HEK293 (cell line): ENCODE measurements at regions not wholly inside any gene's neighbourhood (a gene's known extent, or its start where the extent isn't known, plus 50 kb on each side); places are given as distances from the start of the nearest gene placed in this dataset.

Source experiments
- CTCF ChIA-PET: fragments of 350-600 bp; formaldehyde crosslinking; extraction: SDS; loops from one replicate; lab custom pipeline; 2021; ENCODE audit warnings: antibody characterized with exemption; lab: Yijun Ruan, JAX
- POLR2A ChIA-PET: fragments of 300-600 bp; formaldehyde crosslinking; extraction: SDS; loops from one replicate; lab custom pipeline; 2020; ENCODE audit warnings: antibody characterized with exemption, inconsistent platforms; lab: Yijun Ruan, JAX
- H3K27ac ChIP-seq: fragments of 200-500 bp; sonication (Bioruptor generic); 2 replicates; pipeline ENCODE4 v1.5.1; 2014; ENCODE audit warnings: low read depth, low read length, control low read depth, inconsistent platforms; ENCODE audit errors: extremely low read depth
- H3K36me3 ChIP-seq, 2 experiments: fragments of 200-500 bp in 1 of 2; sonication (Bioruptor generic) in 1 of 2; 1 replicate in 1 of 2; 2 replicates in 1 of 2; pipeline ENCODE4 v1.5.1; 2014 to 2017; ENCODE audit warnings: inconsistent platforms in 2 of 2, low read length in 2 of 2; ENCODE audit not compliant: control insufficient read depth in 2 of 2, insufficient read depth in 1 of 2
- H3K4me1 ChIP-seq: fragments of 200-500 bp; sonication (Bioruptor generic); 2 replicates; pipeline ENCODE4 v1.5.1; 2014; ENCODE audit warnings: mild to moderate bottlenecking, low read length, inconsistent platforms; ENCODE audit not compliant: control insufficient read depth, insufficient read depth
- H3K4me3 ChIP-seq: 2 replicates; pipeline ENCODE4 v1.5.1; 2011; ENCODE audit warnings: low read depth, mild to moderate bottlenecking, control low read depth, low read length, moderate library complexity
- H3K9me3 ChIP-seq: fragments of 200-500 bp; sonication (Bioruptor generic); 2 replicates; pipeline ENCODE4 v1.5.1; 2014; ENCODE audit warnings: low read depth, low read length, inconsistent platforms; ENCODE audit not compliant: control insufficient read depth, insufficient read depth
- IKZF3 ChIP-seq: fragments of 450-650 bp; IDR thresholded peaks from 2 replicates; pipeline ENCODE4 v1.5.0; 2018; ENCODE audit warnings: missing biosample characterization, mild to moderate bottlenecking, missing genetic modification characterization, moderate library complexity
- MYNN ChIP-seq: fragments of 450-650 bp; formaldehyde crosslinking; IDR thresholded peaks from 2 replicates; pipeline ENCODE4 v1.5.1; 2016; ENCODE audit warnings: missing biosample characterization, missing genetic modification characterization, borderline replicate concordance
- TCF7L2 ChIP-seq: IDR thresholded peaks from 2 replicates; pipeline ENCODE4 v1.6.1; 2011; ENCODE audit warnings: low read depth, mild to moderate bottlenecking, inconsistent platforms, low read length, moderate library complexity, borderline replicate concordance
- ZBTB1 ChIP-seq: fragments of 450-650 bp; formaldehyde crosslinking; IDR thresholded peaks from 2 replicates; pipeline ENCODE4 v1.5.1; 2016; ENCODE audit warnings: missing biosample characterization, missing genetic modification characterization
- ZBTB17 ChIP-seq: fragments of 450-650 bp; formaldehyde crosslinking; IDR thresholded peaks from 2 replicates; pipeline ENCODE4 v1.5.1; 2016; ENCODE audit warnings: missing biosample characterization, missing genetic modification characterization
- ZBTB21 ChIP-seq: fragments of 450-650 bp; formaldehyde crosslinking; IDR thresholded peaks from 2 replicates; pipeline ENCODE4 v1.5.1; 2017; ENCODE audit warnings: missing biosample characterization, missing genetic modification characterization
- ZFP3 ChIP-seq: fragments of 450-650 bp; formaldehyde crosslinking; IDR thresholded peaks from 2 replicates; pipeline ENCODE4 v1.5.1; 2016; ENCODE audit warnings: low read depth, missing biosample characterization, missing genetic modification characterization
- ZIC2 ChIP-seq: fragments of 450-650 bp; formaldehyde crosslinking; IDR thresholded peaks from 2 replicates; pipeline ENCODE4 v1.5.1; 2016; ENCODE audit warnings: missing biosample characterization, missing genetic modification characterization
- ZNF112 ChIP-seq: fragments of 450-650 bp; formaldehyde crosslinking; IDR thresholded peaks from 2 replicates; pipeline ENCODE4 v1.5.0; 2017; ENCODE audit warnings: missing biosample characterization, missing genetic modification characterization
- ZNF114 ChIP-seq: fragments of 450-650 bp; formaldehyde crosslinking; IDR thresholded peaks from 2 replicates; pipeline ENCODE4 v1.5.0; 2017; ENCODE audit warnings: missing biosample characterization, missing genetic modification characterization
- ZNF16 ChIP-seq: fragments of 450-650 bp; formaldehyde crosslinking; IDR thresholded peaks from 2 replicates; pipeline ENCODE4 v1.5.1; 2016; ENCODE audit warnings: low read depth, missing biosample characterization, missing genetic modification characterization
- ZNF19 ChIP-seq: fragments of 450-650 bp; formaldehyde crosslinking; IDR thresholded peaks from 2 replicates; pipeline ENCODE4; 2016; ENCODE audit warnings: missing biosample characterization, missing genetic modification characterization, low read depth
- ZNF221 ChIP-seq: fragments of 450-650 bp; formaldehyde crosslinking; IDR thresholded peaks from 2 replicates; pipeline ENCODE4 v1.5.1; 2017; ENCODE audit warnings: missing biosample characterization, missing genetic modification characterization, borderline replicate concordance
- ZNF24 ChIP-seq: fragments of 450-650 bp; formaldehyde crosslinking; IDR thresholded peaks from 2 replicates; pipeline ENCODE4 v1.5.1; 2016; ENCODE audit warnings: missing biosample characterization, missing genetic modification characterization
- ZNF248 ChIP-seq: fragments of 450-650 bp; formaldehyde crosslinking; IDR thresholded peaks from 2 replicates; pipeline ENCODE4 v1.5.1; 2017; ENCODE audit warnings: missing biosample characterization, missing genetic modification characterization
- ZNF366 ChIP-seq: fragments of 450-650 bp; formaldehyde crosslinking; conservative IDR thresholded peaks from 2 replicates; pipeline ENCODE4 v1.5.1; 2016; ENCODE audit warnings: missing biosample characterization, missing genetic modification characterization
- ZNF571 ChIP-seq: fragments of 450-650 bp; formaldehyde crosslinking; IDR thresholded peaks from 2 replicates; pipeline ENCODE4 v1.5.0; 2017; ENCODE audit warnings: missing biosample characterization, missing genetic modification characterization
- ZNF626 ChIP-seq: fragments of 450-650 bp; sonication (Bioruptor Pico); formaldehyde crosslinking; IDR thresholded peaks from 2 replicates; pipeline ENCODE4 v1.5.1; 2018; ENCODE audit warnings: missing biosample characterization, missing genetic modification characterization, inconsistent platforms
- ZNF660 ChIP-seq: fragments of 450-650 bp; IDR thresholded peaks from 2 replicates; pipeline ENCODE4 v1.5.1; 2018; ENCODE audit warnings: missing biosample characterization, mild to moderate bottlenecking, missing genetic modification characterization
- ZNF776 ChIP-seq: fragments of 450-650 bp; formaldehyde crosslinking; IDR thresholded peaks from 2 replicates; pipeline ENCODE4 v1.5.0; 2017; ENCODE audit warnings: missing biosample characterization, missing genetic modification characterization, borderline replicate concordance
- TF ChIP-seq, protein P1 (sequence below): fragments of 450-650 bp; formaldehyde crosslinking; IDR thresholded peaks from 2 replicates; pipeline ENCODE4 v1.5.1; 2016; ENCODE audit warnings: missing biosample characterization, missing genetic modification characterization
- TF ChIP-seq, protein P2 (sequence below): fragments of 450-650 bp; formaldehyde crosslinking; IDR thresholded peaks from 2 replicates; pipeline ENCODE4 v1.5.1; 2016; ENCODE audit warnings: missing biosample characterization, missing genetic modification characterization
- TF ChIP-seq, protein P3 (sequence below): fragments of 450-650 bp; IDR thresholded peaks from 2 replicates; pipeline ENCODE4 v1.5.1; 2018; ENCODE audit warnings: missing biosample characterization, mild to moderate bottlenecking, missing genetic modification characterization
- TF ChIP-seq, protein P4 (sequence below): fragments of 450-650 bp; formaldehyde crosslinking; IDR thresholded peaks from 2 replicates; pipeline ENCODE4 v1.5.1; 2017; ENCODE audit warnings: missing biosample characterization, missing genetic modification characterization

DNA sequence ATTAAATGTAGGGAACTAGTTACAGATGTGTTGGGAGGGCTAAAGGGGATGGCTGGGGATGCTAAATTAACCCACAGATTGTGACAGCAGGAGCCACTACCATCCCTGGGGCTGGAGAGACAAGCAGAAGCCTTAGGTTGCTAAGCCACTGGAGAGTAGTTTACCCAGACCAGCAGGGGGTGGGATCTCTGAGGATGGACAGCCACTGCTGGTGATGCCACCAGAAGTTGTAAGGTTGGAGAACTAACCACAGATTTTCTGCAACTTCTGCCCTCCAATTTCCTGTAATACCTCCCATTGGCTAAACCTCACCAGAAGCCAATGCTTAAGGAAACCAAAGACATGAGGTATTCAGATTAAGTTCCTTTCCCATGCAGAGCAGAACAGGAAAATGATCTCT, 139.6 kb upstream of the NOX3 start:
- Histone ChIP-seq H3K4me3 (no peak overlapping the region), H3K27ac (no peak overlapping the region), H3K36me3 (no peaks in the 10 kb centered on the region), H3K9me3 (no peaks in the 10 kb centered on the region), H3K4me1 (no peaks in the 10 kb centered on the region)
- CTCF ChIA-PET = no interaction called here
- TF ChIP-seq, protein P1, sequence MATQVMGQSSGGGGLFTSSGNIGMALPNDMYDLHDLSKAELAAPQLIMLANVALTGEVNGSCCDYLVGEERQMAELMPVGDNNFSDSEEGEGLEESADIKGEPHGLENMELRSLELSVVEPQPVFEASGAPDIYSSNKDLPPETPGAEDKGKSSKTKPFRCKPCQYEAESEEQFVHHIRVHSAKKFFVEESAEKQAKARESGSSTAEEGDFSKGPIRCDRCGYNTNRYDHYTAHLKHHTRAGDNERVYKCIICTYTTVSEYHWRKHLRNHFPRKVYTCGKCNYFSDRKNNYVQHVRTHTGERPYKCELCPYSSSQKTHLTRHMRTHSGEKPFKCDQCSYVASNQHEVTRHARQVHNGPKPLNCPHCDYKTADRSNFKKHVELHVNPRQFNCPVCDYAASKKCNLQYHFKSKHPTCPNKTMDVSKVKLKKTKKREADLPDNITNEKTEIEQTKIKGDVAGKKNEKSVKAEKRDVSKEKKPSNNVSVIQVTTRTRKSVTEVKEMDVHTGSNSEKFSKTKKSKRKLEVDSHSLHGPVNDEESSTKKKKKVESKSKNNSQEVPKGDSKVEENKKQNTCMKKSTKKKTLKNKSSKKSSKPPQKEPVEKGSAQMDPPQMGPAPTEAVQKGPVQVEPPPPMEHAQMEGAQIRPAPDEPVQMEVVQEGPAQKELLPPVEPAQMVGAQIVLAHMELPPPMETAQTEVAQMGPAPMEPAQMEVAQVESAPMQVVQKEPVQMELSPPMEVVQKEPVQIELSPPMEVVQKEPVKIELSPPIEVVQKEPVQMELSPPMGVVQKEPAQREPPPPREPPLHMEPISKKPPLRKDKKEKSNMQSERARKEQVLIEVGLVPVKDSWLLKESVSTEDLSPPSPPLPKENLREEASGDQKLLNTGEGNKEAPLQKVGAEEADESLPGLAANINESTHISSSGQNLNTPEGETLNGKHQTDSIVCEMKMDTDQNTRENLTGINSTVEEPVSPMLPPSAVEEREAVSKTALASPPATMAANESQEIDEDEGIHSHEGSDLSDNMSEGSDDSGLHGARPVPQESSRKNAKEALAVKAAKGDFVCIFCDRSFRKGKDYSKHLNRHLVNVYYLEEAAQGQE = no peak
- TF ChIP-seq ZNF366 (tag by site-specific recombination) = no peak
- TF ChIP-seq ZFP3 (tag by site-specific recombination) = no peak
- no peak for TF ChIP-seq ZBTB17 (tag by site-specific recombination)
- no peak for TF ChIP-seq ZNF221 (tag by site-specific recombination)
- no peak for TF ChIP-seq ZNF16
- TF ChIP-seq ZIC2 (tag by site-specific recombination) = no peak
- no peak for TF ChIP-seq TCF7L2
- TF ChIP-seq, protein P2, sequence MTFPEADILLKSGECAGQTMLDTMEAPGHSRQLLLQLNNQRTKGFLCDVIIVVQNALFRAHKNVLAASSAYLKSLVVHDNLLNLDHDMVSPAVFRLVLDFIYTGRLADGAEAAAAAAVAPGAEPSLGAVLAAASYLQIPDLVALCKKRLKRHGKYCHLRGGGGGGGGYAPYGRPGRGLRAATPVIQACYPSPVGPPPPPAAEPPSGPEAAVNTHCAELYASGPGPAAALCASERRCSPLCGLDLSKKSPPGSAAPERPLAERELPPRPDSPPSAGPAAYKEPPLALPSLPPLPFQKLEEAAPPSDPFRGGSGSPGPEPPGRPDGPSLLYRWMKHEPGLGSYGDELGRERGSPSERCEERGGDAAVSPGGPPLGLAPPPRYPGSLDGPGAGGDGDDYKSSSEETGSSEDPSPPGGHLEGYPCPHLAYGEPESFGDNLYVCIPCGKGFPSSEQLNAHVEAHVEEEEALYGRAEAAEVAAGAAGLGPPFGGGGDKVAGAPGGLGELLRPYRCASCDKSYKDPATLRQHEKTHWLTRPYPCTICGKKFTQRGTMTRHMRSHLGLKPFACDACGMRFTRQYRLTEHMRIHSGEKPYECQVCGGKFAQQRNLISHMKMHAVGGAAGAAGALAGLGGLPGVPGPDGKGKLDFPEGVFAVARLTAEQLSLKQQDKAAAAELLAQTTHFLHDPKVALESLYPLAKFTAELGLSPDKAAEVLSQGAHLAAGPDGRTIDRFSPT (tag by site-specific recombination) = no peak
- TF ChIP-seq ZNF626 (tag by site-specific recombination) = no peak
- TF ChIP-seq ZNF114 (tag by site-specific recombination) = no peak
- no peak for TF ChIP-seq ZNF19 (tag by site-specific recombination)
- no peak for TF ChIP-seq ZNF571 (tag by site-specific recombination)
- TF ChIP-seq, all 188 proteins: peak for 0
- POLR2A ChIA-PET = no interaction called here

DNA sequence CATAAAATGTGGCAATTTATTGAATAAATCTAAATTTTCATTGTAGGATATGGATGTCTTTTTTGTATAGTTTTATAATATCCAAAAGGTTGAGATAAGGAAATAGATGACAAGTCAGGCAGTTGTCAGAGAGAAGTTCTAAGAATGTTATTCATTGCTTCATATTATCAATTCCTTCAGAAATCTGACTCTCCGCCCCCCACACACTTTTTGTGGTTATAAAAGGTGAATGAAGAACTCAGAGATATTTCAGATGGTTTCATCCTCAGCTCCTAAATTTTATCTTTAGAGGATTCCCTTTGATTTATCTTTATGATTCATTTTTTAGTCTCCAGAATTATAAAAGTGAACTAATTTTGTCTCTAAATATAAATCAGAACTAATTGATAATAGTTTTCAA, 136.1 kb upstream of the NOX3 start:
- CTCF ChIA-PET = no interaction called here
- no peak overlapping the region for H3K27ac ChIP-seq
- TF ChIP-seq, protein P3, sequence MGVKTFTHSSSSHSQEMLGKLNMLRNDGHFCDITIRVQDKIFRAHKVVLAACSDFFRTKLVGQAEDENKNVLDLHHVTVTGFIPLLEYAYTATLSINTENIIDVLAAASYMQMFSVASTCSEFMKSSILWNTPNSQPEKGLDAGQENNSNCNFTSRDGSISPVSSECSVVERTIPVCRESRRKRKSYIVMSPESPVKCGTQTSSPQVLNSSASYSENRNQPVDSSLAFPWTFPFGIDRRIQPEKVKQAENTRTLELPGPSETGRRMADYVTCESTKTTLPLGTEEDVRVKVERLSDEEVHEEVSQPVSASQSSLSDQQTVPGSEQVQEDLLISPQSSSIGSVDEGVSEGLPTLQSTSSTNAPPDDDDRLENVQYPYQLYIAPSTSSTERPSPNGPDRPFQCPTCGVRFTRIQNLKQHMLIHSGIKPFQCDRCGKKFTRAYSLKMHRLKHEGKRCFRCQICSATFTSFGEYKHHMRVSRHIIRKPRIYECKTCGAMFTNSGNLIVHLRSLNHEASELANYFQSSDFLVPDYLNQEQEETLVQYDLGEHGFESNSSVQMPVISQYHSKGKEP (tag by site-specific recombination) = no peak
- no peak for TF ChIP-seq ZNF660 (tag by site-specific recombination)
- no peak for TF ChIP-seq IKZF3
- TF ChIP-seq MYNN (tag by site-specific recombination) = no peak
- no peak for TF ChIP-seq ZBTB21 (tag by site-specific recombination)
- TF ChIP-seq, protein P4, sequence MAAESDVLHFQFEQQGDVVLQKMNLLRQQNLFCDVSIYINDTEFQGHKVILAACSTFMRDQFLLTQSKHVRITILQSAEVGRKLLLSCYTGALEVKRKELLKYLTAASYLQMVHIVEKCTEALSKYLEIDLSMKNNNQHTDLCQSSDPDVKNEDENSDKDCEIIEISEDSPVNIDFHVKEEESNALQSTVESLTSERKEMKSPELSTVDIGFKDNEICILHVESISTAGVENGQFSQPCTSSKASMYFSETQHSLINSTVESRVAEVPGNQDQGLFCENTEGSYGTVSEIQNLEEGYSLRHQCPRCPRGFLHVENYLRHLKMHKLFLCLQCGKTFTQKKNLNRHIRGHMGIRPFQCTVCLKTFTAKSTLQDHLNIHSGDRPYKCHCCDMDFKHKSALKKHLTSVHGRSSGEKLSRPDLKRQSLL (tag by site-specific recombination) = no peak
- no peak for TF ChIP-seq ZNF112 (tag by site-specific recombination)
- TF ChIP-seq ZBTB1 = no peak
- no peak for TF ChIP-seq ZNF248 (tag by site-specific recombination)
- no peak for TF ChIP-seq ZNF24 (tag by site-specific recombination)
- TF ChIP-seq ZIC2 (tag by site-specific recombination) = no peak
- TF ChIP-seq ZNF776 = no peak
- TF ChIP-seq, protein P1 = no peak

More for the DNA sequence above, 136.1 kb upstream of the NOX3 start:
- H3K4me3 ChIP-seq = no peak overlapping the region
- no peaks in the 10 kb centered on the region for H3K36me3 ChIP-seq
- no peaks in the 10 kb centered on the region for H3K4me1 ChIP-seq
- POLR2A ChIA-PET = no interaction called here
- H3K9me3 ChIP-seq = no peaks in the 10 kb centered on the region
